ENCODE measurements at regions not wholly inside any gene's neighbourhood (a gene's known extent, or its start where the extent isn't known, plus 50 kb on each side); places are given as distances from the start of the nearest gene placed in this dataset.

DNA sequence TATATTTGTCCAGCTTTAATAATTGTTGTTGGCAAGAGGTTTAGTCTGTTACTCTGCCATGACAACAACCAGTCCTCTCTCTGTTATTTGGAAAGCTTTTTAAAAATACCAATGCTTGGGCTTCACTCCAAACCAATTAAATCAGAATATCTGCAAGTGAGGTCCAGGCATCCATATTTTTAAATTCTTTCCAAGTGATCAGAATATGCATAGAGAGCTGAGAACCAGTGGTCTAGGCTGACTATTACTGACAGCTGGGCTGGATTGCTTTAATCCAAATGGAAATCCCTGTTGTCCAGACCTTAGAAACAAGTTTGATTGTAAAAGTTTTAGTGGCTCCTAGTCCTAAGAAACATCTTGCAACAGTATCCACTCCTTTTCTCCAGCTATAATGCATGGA is 1059.7 kb upstream of the ACVR2A start:
- H3K27ac ChIP-seq: no peak overlapping the region
- H3K9ac ChIP-seq: no peak overlapping the region
- H3K4me1 ChIP-seq: no peaks in the 10 kb centered on the region
- H3K36me3 ChIP-seq: no peaks in the 10 kb centered on the region
- no peaks in the 10 kb centered on the region for H4K20me1 ChIP-seq
- no peak overlapping the region for H3K4me2 ChIP-seq
- H3K27me3 ChIP-seq: no peaks in the 10 kb centered on the region
- H3K4me3 ChIP-seq: no peak overlapping the region
- TF ChIP-seq Cebpa-rat (IDR thresholded peaks at IDR 0.05): no peak
- H3K9me3 ChIP-seq (replicated peaks in 1 of 11): peaks cover 7 to 12% (median 10%) of the 10 kb centered on the region in 11 experiments; a peak in 15 of 22 replicates

- Histone ChIP-seq H3K27me3 (no peaks in the 10 kb centered on the region), H3K9ac (no peak overlapping the region), H3K27ac (no peak overlapping the region), H3K4me3 (no peak overlapping the region), H3K4me2 (no peak overlapping the region), H3K36me3 (no peaks in the 10 kb centered on the region), H3K4me1 (no peaks in the 10 kb centered on the region), H3K9me3 (replicated peaks in 1 of 11) (peaks cover 7 to 12% (median 10%) of the 10 kb centered on the region in 11 experiments; a peak in 15 of 22 replicates), H4K20me1 (no peaks in the 10 kb centered on the region)
- TF ChIP-seq Cebpa-rat (IDR thresholded peaks at IDR 0.05): no peak
These were observed 1060.2 kb upstream of the ACVR2A start for GRCh38 chr2:146784602-146785001.

GRCh38 chr2:146777181-146777580 is 1067.6 kb upstream of the ACVR2A start:
- H4K20me1 ChIP-seq: no peaks in the 10 kb centered on the region
- no peak overlapping the region for H3K4me3 ChIP-seq
- H3K4me2 ChIP-seq: no peak overlapping the region
- no peaks in the 10 kb centered on the region for H3K36me3 ChIP-seq
- no peak overlapping the region for H3K27ac ChIP-seq
- no peaks in the 10 kb centered on the region for H3K9me3 ChIP-seq (replicated peaks in 1 of 11)
- TF ChIP-seq Cebpa-rat (IDR thresholded peaks at IDR 0.05): no peak
- H3K9ac ChIP-seq: no peak overlapping the region
- H3K4me1 ChIP-seq: no peaks in the 10 kb centered on the region
- H3K27me3 ChIP-seq: no peaks in the 10 kb centered on the region

DNA sequence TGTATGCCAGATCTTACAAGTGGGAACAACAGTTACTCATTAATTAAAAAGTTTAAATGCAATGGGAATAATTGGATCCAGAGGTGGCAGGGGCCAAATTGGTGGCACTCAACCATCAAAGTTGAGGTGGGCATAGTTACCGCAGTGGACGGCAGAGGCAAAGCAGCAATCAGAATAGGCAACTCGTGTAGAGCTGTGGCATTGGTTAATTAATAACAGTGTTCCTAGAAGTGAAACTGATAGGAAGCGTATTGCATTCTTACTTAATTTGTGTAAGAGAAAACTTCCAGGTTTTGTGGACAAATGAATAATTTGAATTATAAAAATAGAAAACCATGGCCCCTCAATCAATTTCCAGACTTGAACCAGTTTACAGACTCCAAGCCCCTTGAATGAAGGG is 1068.2 kb upstream of the ACVR2A start:
- H3K4me2 ChIP-seq: no peak overlapping the region
- TF ChIP-seq Cebpa-rat (IDR thresholded peaks at IDR 0.05): no peak
- no peak overlapping the region for H3K9ac ChIP-seq
- no peak overlapping the region for H3K4me3 ChIP-seq
- no peaks in the 10 kb centered on the region for H3K36me3 ChIP-seq
- H3K4me1 ChIP-seq: no peaks in the 10 kb centered on the region
- H3K27me3 ChIP-seq: no peaks in the 10 kb centered on the region
- no peak overlapping the region for H3K27ac ChIP-seq
- H4K20me1 ChIP-seq: no peaks in the 10 kb centered on the region
- no peaks in the 10 kb centered on the region for H3K9me3 ChIP-seq (replicated peaks in 1 of 11)

DNA sequence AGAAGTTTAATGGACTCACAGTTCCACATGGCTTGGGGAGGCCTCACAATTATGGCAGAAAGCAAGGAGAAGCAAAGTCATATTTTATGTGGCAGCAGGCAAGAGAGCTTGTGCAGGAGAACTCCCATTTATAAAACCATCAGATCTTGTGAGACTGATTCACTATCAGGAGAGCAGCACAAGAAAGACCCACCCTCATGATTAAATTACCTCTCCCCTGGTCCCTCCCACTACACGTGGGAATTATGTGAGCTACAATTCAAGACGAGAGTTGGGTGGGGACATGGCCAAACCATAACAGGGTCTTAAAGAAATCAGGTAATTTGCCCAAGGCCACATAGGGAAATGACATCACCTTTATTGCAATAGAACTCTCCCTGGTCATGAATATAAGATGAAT is 1073.3 kb upstream of the ACVR2A start:
- Histone ChIP-seq H3K9ac (no peak overlapping the region), H4K20me1 (no peaks in the 10 kb centered on the region), H3K27me3 (no peaks in the 10 kb centered on the region), H3K4me1 (no peaks in the 10 kb centered on the region), H3K4me3 (no peak overlapping the region), H3K36me3 (no peaks in the 10 kb centered on the region), H3K9me3 (replicated peaks in 1 of 11) (no peaks in the 10 kb centered on the region), H3K4me2 (no peak overlapping the region), H3K27ac (no peak overlapping the region)
- no peak for TF ChIP-seq Cebpa-rat (IDR thresholded peaks at IDR 0.05)

- H3K27ac ChIP-seq: no peak overlapping the region
- no peak overlapping the region for H3K9ac ChIP-seq
- H3K36me3 ChIP-seq: no peaks in the 10 kb centered on the region
- no peak for TF ChIP-seq Cebpa-rat (IDR thresholded peaks at IDR 0.05)
- H3K27me3 ChIP-seq: no peaks in the 10 kb centered on the region
- H3K9me3 ChIP-seq (replicated peaks in 1 of 11): no peaks in the 10 kb centered on the region
- H3K4me3 ChIP-seq: no peak overlapping the region
- H3K4me2 ChIP-seq: no peak overlapping the region
- H4K20me1 ChIP-seq: no peaks in the 10 kb centered on the region
- H3K4me1 ChIP-seq: no peaks in the 10 kb centered on the region
These were observed 1080.5 kb upstream of the ACVR2A start for GRCh38 chr2:146764301-146764700.

DNA sequence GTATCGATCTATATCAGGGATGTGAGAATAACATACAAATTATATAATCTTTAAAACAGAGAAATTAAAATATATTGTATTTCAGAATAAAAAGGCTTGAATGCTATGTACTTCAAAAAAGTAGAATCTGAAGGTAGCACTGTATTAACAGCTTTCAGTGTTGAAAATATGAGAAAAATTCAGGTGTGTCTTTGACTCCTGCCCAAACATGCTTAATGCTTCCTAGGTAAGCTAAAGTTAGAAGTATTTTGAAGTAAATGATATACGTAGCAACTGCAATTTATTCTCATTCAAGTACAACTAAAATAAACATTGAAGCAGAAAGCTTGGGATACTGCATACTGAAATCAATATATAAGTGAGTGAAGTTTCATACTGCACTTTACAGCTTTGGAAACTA is 1082.0 kb upstream of the ACVR2A start:
- Histone ChIP-seq H3K4me3 (no peak overlapping the region), H3K36me3 (no peaks in the 10 kb centered on the region)

GRCh38 chr2:146754606-146755005 is 1090.2 kb upstream of the ACVR2A start:
- H3K27ac ChIP-seq: no peak overlapping the region
- H3K27me3 ChIP-seq: no peaks in the 10 kb centered on the region
- H3K36me3 ChIP-seq: no peaks in the 10 kb centered on the region
- no peaks in the 10 kb centered on the region for H3K9me3 ChIP-seq (replicated peaks in 1 of 11)
- H3K4me1 ChIP-seq: no peaks in the 10 kb centered on the region
- no peaks in the 10 kb centered on the region for H4K20me1 ChIP-seq
- no peak overlapping the region for H3K9ac ChIP-seq
- H3K4me3 ChIP-seq: no peak overlapping the region
- H3K4me2 ChIP-seq: no peak overlapping the region
- no peak for TF ChIP-seq Cebpa-rat (IDR thresholded peaks at IDR 0.05)

More for the DNA sequence above, 1082.0 kb upstream of the ACVR2A start:
- no peaks in the 10 kb centered on the region for H3K9me3 ChIP-seq (replicated peaks in 1 of 11)
- no peak overlapping the region for H3K9ac ChIP-seq
- H3K27ac ChIP-seq: no peak overlapping the region
- no peaks in the 10 kb centered on the region for H4K20me1 ChIP-seq
- H3K4me1 ChIP-seq: no peaks in the 10 kb centered on the region
- H3K4me2 ChIP-seq: no peak overlapping the region
- TF ChIP-seq Cebpa-rat (IDR thresholded peaks at IDR 0.05): no peak
- H3K27me3 ChIP-seq: no peaks in the 10 kb centered on the region

DNA sequence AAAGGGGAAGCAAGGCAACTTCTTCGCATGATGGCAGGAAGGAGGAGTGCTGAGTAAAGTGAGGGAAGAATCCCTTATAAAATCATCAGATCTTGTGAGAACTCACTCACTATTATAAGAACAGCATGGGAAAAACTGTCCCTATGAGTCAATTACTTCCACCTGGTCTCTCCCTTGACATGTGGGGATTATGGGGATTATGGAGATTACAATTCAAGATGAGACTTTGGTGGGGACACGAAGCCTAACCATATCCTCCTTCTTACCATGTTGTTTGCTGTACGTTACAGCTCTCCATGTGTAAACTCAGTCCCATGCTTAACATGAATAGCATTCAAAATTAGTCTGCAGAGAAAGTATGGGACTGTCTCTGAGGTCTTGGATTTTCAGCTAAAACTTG is 1096.8 kb upstream of the ACVR2A start:
- no peak overlapping the region for H3K27ac ChIP-seq
- H4K20me1 ChIP-seq: no peaks in the 10 kb centered on the region
- H3K27me3 ChIP-seq: no peaks in the 10 kb centered on the region
- no peak overlapping the region for H3K4me3 ChIP-seq
- no peaks in the 10 kb centered on the region for H3K36me3 ChIP-seq
- H3K4me1 ChIP-seq: no peaks in the 10 kb centered on the region
- no peak overlapping the region for H3K4me2 ChIP-seq
- no peak for TF ChIP-seq Cebpa-rat (IDR thresholded peaks at IDR 0.05)
- H3K9me3 ChIP-seq (replicated peaks in 1 of 11): no peaks in the 10 kb centered on the region
- no peak overlapping the region for H3K9ac ChIP-seq

DNA sequence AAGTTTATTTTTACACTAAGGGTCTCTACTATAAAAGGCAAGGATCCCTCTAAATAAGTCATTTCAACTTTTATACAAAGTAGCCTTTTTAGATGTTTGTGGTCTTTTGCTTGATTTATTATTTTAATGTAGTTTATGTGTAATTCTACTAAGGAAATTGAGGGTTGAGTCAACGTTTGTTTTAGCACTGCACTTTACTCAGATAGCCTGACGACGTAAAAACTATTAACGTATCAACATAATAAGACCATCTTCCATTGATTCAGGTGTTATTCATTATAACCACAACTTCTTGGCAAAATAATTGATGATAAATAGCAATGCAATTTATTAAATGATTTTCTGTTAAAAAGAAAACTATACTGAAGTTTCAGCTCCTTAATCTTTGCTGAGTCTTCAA is 1103.6 kb upstream of the ACVR2A start:
- Histone ChIP-seq H3K36me3 (no peaks in the 10 kb centered on the region), H3K4me3 (no peak overlapping the region), H3K9me3 (replicated peaks in 1 of 11) (no peaks in the 10 kb centered on the region), H3K27ac (no peak overlapping the region), H4K20me1 (no peaks in the 10 kb centered on the region), H3K4me1 (no peaks in the 10 kb centered on the region), H3K27me3 (no peaks in the 10 kb centered on the region), H3K9ac (no peak overlapping the region), H3K4me2 (no peak overlapping the region)
- TF ChIP-seq Cebpa-rat (IDR thresholded peaks at IDR 0.05): no peak

DNA sequence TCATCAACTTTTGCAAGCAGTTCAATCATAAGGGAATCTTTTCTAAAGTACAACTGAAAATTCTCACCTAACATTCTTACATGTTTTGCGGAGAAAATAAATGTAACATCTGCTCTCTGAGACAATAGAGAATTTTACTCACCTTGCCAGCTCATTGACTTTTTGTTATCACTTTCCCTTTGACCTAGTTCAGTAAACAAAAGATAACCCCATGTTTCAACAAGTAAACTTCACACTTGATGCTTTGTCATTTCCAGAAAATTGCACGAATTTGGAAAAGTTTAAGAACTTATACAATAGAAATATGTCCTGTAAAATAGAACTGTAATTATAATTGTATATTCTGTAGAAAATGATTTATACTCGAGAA is 1110.0 kb upstream of the ACVR2A start:
- H3K9me3 ChIP-seq (replicated peaks in 1 of 11): no peaks in the 10 kb centered on the region
- no peaks in the 10 kb centered on the region for H3K4me1 ChIP-seq
- no peak for TF ChIP-seq Cebpa-rat (IDR thresholded peaks at IDR 0.05)
- no peak overlapping the region for H3K4me2 ChIP-seq
- no peak overlapping the region for H3K4me3 ChIP-seq
- H3K36me3 ChIP-seq: no peaks in the 10 kb centered on the region
- H3K27me3 ChIP-seq: no peaks in the 10 kb centered on the region
- no peak overlapping the region for H3K9ac ChIP-seq
- no peak overlapping the region for H3K27ac ChIP-seq
- no peaks in the 10 kb centered on the region for H4K20me1 ChIP-seq
